Glutamatergic neuron (in vitro differentiated cells): ENCODE measurements at regions not wholly inside any gene's neighbourhood (a gene's known extent, or its start where the extent isn't known, plus 50 kb on each side); places are given as distances from the start of the nearest gene placed in this dataset.

Source experiments
- DNase-seq: peaks from one replicate; pipeline ENCODE4 v3.0.0; 2022
- H3K27ac Mint-ChIP-seq: one replicate; pipeline ENCODE4 v1.8.0; 2020; ENCODE audit warnings: mild to moderate bottlenecking, mixed read lengths, inconsistent platforms; ENCODE audit not compliant: unreplicated experiment
- H3K27me3 Mint-ChIP-seq: one replicate; pipeline ENCODE4 v1.8.0; 2020; ENCODE audit warnings: mild to moderate bottlenecking, moderate library complexity, mixed read lengths, inconsistent platforms; ENCODE audit not compliant: unreplicated experiment
- H3K36me3 Mint-ChIP-seq: one replicate; pipeline ENCODE4 v1.8.0; 2020; ENCODE audit warnings: mild to moderate bottlenecking, mixed read lengths, inconsistent platforms; ENCODE audit not compliant: unreplicated experiment
- H3K4me1 Mint-ChIP-seq: one replicate; pipeline ENCODE4 v1.8.0; 2020; ENCODE audit warnings: mild to moderate bottlenecking, low read depth, mixed read lengths, inconsistent platforms; ENCODE audit not compliant: unreplicated experiment
- H3K4me3 Mint-ChIP-seq: one replicate; pipeline ENCODE4 v1.8.0; 2020; ENCODE audit warnings: mild to moderate bottlenecking, mixed read lengths, inconsistent platforms; ENCODE audit not compliant: unreplicated experiment
- H3K9me3 Mint-ChIP-seq: one replicate; pipeline ENCODE4 v1.8.0; 2020; ENCODE audit warnings: mild to moderate bottlenecking, moderate library complexity, mixed read lengths, inconsistent platforms; ENCODE audit not compliant: unreplicated experiment
- TF ChIP-seq, protein P1 (sequence below): fragments of 200-600 bp; sonication (generic); IDR thresholded peaks from one replicate; pipeline ENCODE4 v1.5.0; 2021; ENCODE audit not compliant: partially characterized antibody, unreplicated experiment

DNA sequence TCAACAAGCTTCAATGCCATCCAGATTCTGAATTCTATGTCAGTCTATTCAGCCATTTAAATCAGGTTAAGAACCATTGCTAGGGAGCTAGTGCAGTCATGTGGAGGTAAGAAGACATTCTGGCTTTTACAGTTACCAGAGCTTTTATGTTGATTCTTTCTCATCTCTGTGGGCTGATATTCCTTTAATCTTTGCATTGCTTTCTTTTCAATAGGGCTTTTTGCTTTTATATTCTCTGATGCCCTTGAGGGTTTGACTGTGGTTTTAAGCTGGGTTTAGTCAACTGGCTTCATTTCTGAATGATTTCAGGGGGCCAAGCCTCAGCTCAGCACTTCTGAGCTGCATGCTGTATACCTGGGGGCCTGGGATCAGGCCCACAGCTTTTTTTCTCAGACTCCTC, 51.0 kb upstream of the GORAB start:
- TF ChIP-seq, protein P1, sequence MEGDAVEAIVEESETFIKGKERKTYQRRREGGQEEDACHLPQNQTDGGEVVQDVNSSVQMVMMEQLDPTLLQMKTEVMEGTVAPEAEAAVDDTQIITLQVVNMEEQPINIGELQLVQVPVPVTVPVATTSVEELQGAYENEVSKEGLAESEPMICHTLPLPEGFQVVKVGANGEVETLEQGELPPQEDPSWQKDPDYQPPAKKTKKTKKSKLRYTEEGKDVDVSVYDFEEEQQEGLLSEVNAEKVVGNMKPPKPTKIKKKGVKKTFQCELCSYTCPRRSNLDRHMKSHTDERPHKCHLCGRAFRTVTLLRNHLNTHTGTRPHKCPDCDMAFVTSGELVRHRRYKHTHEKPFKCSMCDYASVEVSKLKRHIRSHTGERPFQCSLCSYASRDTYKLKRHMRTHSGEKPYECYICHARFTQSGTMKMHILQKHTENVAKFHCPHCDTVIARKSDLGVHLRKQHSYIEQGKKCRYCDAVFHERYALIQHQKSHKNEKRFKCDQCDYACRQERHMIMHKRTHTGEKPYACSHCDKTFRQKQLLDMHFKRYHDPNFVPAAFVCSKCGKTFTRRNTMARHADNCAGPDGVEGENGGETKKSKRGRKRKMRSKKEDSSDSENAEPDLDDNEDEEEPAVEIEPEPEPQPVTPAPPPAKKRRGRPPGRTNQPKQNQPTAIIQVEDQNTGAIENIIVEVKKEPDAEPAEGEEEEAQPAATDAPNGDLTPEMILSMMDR: no peak
- no peaks in the 10 kb centered on the region for H3K36me3 Mint-ChIP-seq
- H3K4me3 Mint-ChIP-seq: no peak overlapping the region
- no peak overlapping the region for H3K27ac Mint-ChIP-seq
- H3K4me1 Mint-ChIP-seq: no peaks in the 10 kb centered on the region
- peaks cover 2% of the 10 kb centered on the region for H3K9me3 Mint-ChIP-seq
- H3K27me3 Mint-ChIP-seq: no peaks in the 10 kb centered on the region
- no peak for DNase-seq
